Caco-2 (cell line): ENCODE measurements at regions not wholly inside any gene's neighbourhood (a gene's known extent, or its start where the extent isn't known, plus 50 kb on each side); places are given as distances from the start of the nearest gene placed in this dataset.

Experiments used
- BruUV-seq: library from RNA; stranded (reverse); fragments of 400-500 nt; replicated peaks from 2 replicates; lab custom pipeline; 2021; lab: Mats Ljungman, UMichigan
- CTCF ChIA-PET: fragments of 300-600 bp; sonication (Branson Sonifier 250); formaldehyde crosslinking; loops from one replicate; lab custom pipeline; 2022; ENCODE audit warnings: antibody characterized with exemption; lab: Charles Lee
- POLR2A ChIA-PET: fragments of 300-600 bp; sonication (Branson Sonifier 250); formaldehyde crosslinking; loops from one replicate; lab custom pipeline; 2022; ENCODE audit warnings: antibody characterized with exemption; lab: Charles Lee
- DNase-seq, 2 experiments: peaks; one replicate each; pipeline versions ENCODE4 v3.0.0 to v3.0.0-alpha.2; 2020 to 2022
- H3K27me3 ChIP-seq: replicated peaks from 2 replicates; pipeline ENCODE4 v1.6.0; 2011; ENCODE audit warnings: low read length; ENCODE audit not compliant: control insufficient read depth, insufficient read depth
- H3K36me3 ChIP-seq: 2 replicates; pipeline ENCODE4 v1.5.1; 2011; ENCODE audit warnings: low read length; ENCODE audit not compliant: control insufficient read depth, insufficient read depth
- H3K4me1 ChIP-seq: fragments of 250-450 bp; sonication (Bioruptor Pico); 2 replicates; pipeline ENCODE4 v1.5.1; 2020; ENCODE audit warnings: mild to moderate bottlenecking
- H3K4me3 ChIP-seq: 2 replicates; pipeline ENCODE4 v1.5.1; 2011; ENCODE audit warnings: low read depth, mild to moderate bottlenecking, control low read depth, low read length
- H3K9me3 ChIP-seq: fragments of 250-450 bp; sonication (Bioruptor Pico); 2 replicates; pipeline ENCODE4 v1.5.1; 2020; ENCODE audit warnings: mild to moderate bottlenecking, moderate library complexity
- H3K27ac Mint-ChIP-seq: one replicate; pipeline ENCODE4 v1.8.0; 2022; ENCODE audit warnings: mixed read lengths; ENCODE audit not compliant: unreplicated experiment
- H3K27me3 Mint-ChIP-seq: one replicate; pipeline ENCODE4 v1.8.0; 2022; ENCODE audit warnings: mixed read lengths; ENCODE audit not compliant: insufficient read depth, unreplicated experiment
- H3K36me3 Mint-ChIP-seq: one replicate; pipeline ENCODE4 v1.8.0; 2022; ENCODE audit warnings: mild to moderate bottlenecking, mixed read lengths; ENCODE audit not compliant: insufficient read depth, unreplicated experiment
- H3K4me1 Mint-ChIP-seq: one replicate; pipeline ENCODE4 v1.8.0; 2022; ENCODE audit warnings: low read depth, mixed read lengths; ENCODE audit not compliant: unreplicated experiment
- H3K4me3 Mint-ChIP-seq: one replicate; pipeline ENCODE4 v1.8.0; 2022; ENCODE audit warnings: mild to moderate bottlenecking, moderate library complexity, mixed read lengths; ENCODE audit not compliant: unreplicated experiment
- H3K9me3 Mint-ChIP-seq: one replicate; pipeline ENCODE4 v1.8.0; 2022; ENCODE audit warnings: mixed read lengths; ENCODE audit not compliant: unreplicated experiment
- CTCF ChIP-seq, 2 experiments: fragments of 200-600 bp in 1 of 2; IDR thresholded peaks; 1 replicate in 1 of 2; 2 replicates in 1 of 2; pipeline versions ENCODE4 v1.5.1 to v1.8.0; 2011 to 2022; ENCODE audit warnings: antibody characterized with exemption in 1 of 2, control low read depth in 1 of 2, inconsistent platforms in 1 of 2, low read depth in 1 of 2, low read length in 1 of 2, mild to moderate bottlenecking in 1 of 2, moderate library complexity in 1 of 2; ENCODE audit not compliant: insufficient read depth in 1 of 2, severe bottlenecking in 1 of 2, unreplicated experiment in 1 of 2
- intact Hi-C: fragments of 100-400 bp; cut with micrococcal nuclease; formaldehyde crosslinking; loops from one replicate; pipeline ENCODE4 v1.10.0; 2022; ENCODE audit not compliant: unreplicated experiment

GRCh38 chr18:66440433-66440832, 163.5 kb downstream of the CDH19 start:
- H3K4me3 Mint-ChIP-seq: no peak overlapping the region
- ChIA-PET POLR2A (no interaction called here), CTCF (no interaction called here)
- H3K4me3 ChIP-seq: no peak overlapping the region
- TF ChIP-seq CTCF (IDR thresholded peaks at IDR 0.05; ENCODE audit: insufficient read depth in 1 of 2, low read depth in 1 of 2, low read length in 1 of 2, severe bottlenecking in 1 of 2, unreplicated experiment in 1 of 2): no peak
- H3K9me3 Mint-ChIP-seq: no peaks in the 10 kb centered on the region
- H3K9me3 ChIP-seq: no peaks in the 10 kb centered on the region
- H3K4me1 ChIP-seq: no peaks in the 10 kb centered on the region
- no peaks in the 10 kb centered on the region for H3K36me3 Mint-ChIP-seq
- H3K27me3 ChIP-seq: no peaks in the 10 kb centered on the region
- no TSS peak for BruUV-seq
- no peak for DNase-seq
- H3K36me3 ChIP-seq: no peaks in the 10 kb centered on the region
- H3K27me3 Mint-ChIP-seq: no peaks in the 10 kb centered on the region
- no peak overlapping the region for H3K27ac Mint-ChIP-seq
- no peaks in the 10 kb centered on the region for H3K4me1 Mint-ChIP-seq
- intact Hi-C loops: no loop called here

GRCh38 chr18:66439670-66440069, 164.2 kb downstream of the CDH19 start:
- CTCF ChIA-PET: no interaction called here
- Histone ChIP-seq H3K9me3 (no peaks in the 10 kb centered on the region), H3K4me1 (no peaks in the 10 kb centered on the region), H3K27me3 (no peaks in the 10 kb centered on the region), H3K36me3 (no peaks in the 10 kb centered on the region), H3K4me3 (no peak overlapping the region)
- Mint-ChIP-seq H3K4me3 (no peak overlapping the region), H3K4me1 (no peaks in the 10 kb centered on the region), H3K9me3 (no peaks in the 10 kb centered on the region), H3K27me3 (no peaks in the 10 kb centered on the region), H3K36me3 (no peaks in the 10 kb centered on the region), H3K27ac (no peak overlapping the region)
- no TSS peak for BruUV-seq
- intact Hi-C loops: no loop called here
- no peak for DNase-seq
- TF ChIP-seq CTCF (IDR thresholded peaks at IDR 0.05; ENCODE audit: insufficient read depth in 1 of 2, low read depth in 1 of 2, low read length in 1 of 2, severe bottlenecking in 1 of 2, unreplicated experiment in 1 of 2): no peak
- POLR2A ChIA-PET: no interaction called here

- Histone ChIP-seq H3K9me3 (no peaks in the 10 kb centered on the region), H3K4me3 (no peak overlapping the region), H3K36me3 (no peaks in the 10 kb centered on the region), H3K27me3 (no peaks in the 10 kb centered on the region), H3K4me1 (no peaks in the 10 kb centered on the region)
- intact Hi-C loops: no loop called here
- ChIA-PET POLR2A (interaction anchor here (0.5 kb wide), 1 partner anchor 92 kb away, joined by 10 read pairs; no protein-coding TSS in a partner anchor), CTCF (no interaction called here)
- Mint-ChIP-seq H3K9me3 (no peaks in the 10 kb centered on the region), H3K27ac (no peak overlapping the region), H3K4me1 (no peaks in the 10 kb centered on the region), H3K27me3 (no peaks in the 10 kb centered on the region), H3K36me3 (no peaks in the 10 kb centered on the region), H3K4me3 (no peak overlapping the region)
- no peak for DNase-seq
- TF ChIP-seq CTCF (IDR thresholded peaks at IDR 0.05; ENCODE audit: insufficient read depth in 1 of 2, low read depth in 1 of 2, low read length in 1 of 2, severe bottlenecking in 1 of 2, unreplicated experiment in 1 of 2): no peak
- BruUV-seq: no TSS peak
These were observed 165.0 kb downstream of the CDH19 start for GRCh38 chr18:66438711-66439536.
